GM08714 (cell line): ENCODE measurements at regions not wholly inside any gene's neighbourhood (a gene's known extent, or its start where the extent isn't known, plus 50 kb on each side); places are given as distances from the start of the nearest gene placed in this dataset.
"Not testable (repeated sequence)": the region's sequence is repeated elsewhere in the genome, so short reads cannot be mapped to it uniquely, and the experiment has no call there.

Experiments used
- H3K4me3 ChIP-seq: fragments of 200-500 bp; sonication (Bioruptor generic); 2 replicates; pipeline ENCODE4 v1.5.1; 2014; ENCODE audit warnings: mild to moderate bottlenecking, low read length, inconsistent platforms
- ZNF274 ChIP-seq: IDR thresholded peaks from 2 replicates; pipeline ENCODE4 v1.6.1; 2012; ENCODE audit warnings: mild to moderate bottlenecking, low read depth, low read length

GRCh38 chr9:107597743-107598217 is 108.2 kb upstream of the KLF4 start:
- H3K4me3 ChIP-seq = no peak overlapping the region
- no peak for TF ChIP-seq ZNF274

GRCh38 chr9:107594908-107595530 is 105.5 kb upstream of the KLF4 start:
- TF ChIP-seq ZNF274 = no peak
- no peak overlapping the region for H3K4me3 ChIP-seq

DNA sequence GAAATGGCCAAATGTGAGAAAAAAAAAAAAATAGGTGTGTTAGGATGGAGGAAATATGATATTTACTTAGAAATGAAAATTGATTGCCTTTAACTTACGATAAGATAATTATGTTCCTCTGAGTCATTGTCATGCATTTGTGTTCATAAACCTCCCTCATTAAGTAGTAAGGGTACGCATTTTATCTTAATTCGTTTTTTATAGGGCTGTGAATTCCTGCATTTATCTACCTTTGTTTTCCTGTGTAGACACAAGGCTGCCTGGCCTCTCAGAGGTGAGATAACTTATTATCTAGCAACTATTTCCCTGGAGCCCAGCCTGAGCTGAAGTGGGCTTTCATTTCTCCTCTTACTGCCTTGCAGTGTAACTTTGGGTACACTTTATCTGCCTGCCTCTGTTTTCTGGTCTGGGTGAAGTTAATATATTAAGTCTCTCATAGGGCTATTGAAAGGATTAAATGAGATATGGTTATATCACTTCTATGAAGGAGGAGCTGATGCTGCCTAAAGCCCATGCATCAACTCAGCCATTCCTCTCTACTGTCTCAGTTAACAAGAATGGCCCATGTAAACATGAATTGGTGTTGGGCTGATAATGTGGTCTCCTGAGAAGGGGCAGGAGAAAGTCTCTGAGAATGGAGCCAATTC is 103.8 kb upstream of the KLF4 start:
- TF ChIP-seq ZNF274 = no peak
- H3K4me3 ChIP-seq = no peak overlapping the region

DNA sequence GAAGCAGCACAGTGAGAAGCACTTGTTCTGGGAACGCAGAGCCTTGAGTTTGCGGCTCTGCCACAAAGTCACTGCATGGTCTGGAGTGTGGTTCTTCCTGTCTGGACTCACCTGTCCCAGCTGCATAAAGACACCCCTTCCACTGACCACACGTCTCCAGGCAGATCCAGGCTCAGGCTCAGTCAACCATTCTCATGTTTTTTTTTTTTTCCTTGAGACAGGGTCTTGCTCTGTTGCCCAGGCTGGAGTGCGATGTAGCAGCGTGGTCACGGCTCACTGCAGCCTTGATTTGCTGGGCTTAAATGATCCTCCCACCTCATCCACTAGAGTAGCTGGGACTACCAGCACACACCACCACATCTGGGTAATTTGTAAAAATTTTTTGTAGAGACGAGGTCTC is 102.9 kb upstream of the KLF4 start:
- H3K4me3 ChIP-seq = no peak overlapping the region
- TF ChIP-seq ZNF274 = no peak

- TF ChIP-seq ZNF274 = no peak
- no peak overlapping the region for H3K4me3 ChIP-seq
Observed at GRCh38 chr9:107591781-107592180, 102.2 kb upstream of the KLF4 start.

GRCh38 chr9:107588393-107588792 is 98.8 kb upstream of the KLF4 start:
- TF ChIP-seq ZNF274 = no peak
- no peak overlapping the region for H3K4me3 ChIP-seq

DNA sequence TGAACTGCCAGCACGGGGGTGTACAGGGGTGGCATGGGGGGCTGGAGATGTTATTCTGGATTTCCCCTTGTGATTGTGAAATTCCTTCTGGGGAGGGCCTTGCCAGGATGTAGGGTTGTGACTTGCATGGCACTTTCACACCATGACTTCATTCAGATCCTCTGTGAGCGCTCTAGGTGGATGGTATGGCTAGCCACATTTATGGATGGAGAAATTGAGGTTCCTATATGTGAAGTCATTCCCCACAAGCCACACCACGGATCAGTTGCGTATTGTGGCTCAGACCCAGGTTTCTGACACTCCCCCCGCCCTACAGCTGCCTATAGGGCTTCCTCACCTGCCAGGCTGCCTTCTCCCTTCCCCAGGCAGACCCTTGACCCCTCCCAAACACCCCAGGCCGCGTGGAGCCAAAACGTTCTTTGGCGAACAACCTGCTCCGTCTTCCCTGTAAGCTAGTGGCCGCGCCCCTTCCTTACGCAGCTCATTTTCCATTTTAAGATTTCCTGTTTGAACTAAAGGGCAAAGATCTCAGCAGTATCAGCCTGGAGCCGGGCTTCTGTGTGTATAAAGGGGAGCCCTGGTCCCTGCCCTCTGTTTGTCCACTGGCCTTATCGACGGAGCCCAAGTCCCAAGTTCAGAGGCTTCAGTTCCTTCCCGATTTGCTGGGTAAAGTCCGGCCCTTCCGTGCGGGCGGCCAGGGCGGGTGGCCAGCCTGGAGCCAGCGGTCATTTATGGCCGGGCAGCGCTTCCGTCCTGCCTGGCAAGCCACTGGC is 97.8 kb upstream of the KLF4 start:
- no peak overlapping the region for H3K4me3 ChIP-seq
- TF ChIP-seq ZNF274 = no peak

DNA sequence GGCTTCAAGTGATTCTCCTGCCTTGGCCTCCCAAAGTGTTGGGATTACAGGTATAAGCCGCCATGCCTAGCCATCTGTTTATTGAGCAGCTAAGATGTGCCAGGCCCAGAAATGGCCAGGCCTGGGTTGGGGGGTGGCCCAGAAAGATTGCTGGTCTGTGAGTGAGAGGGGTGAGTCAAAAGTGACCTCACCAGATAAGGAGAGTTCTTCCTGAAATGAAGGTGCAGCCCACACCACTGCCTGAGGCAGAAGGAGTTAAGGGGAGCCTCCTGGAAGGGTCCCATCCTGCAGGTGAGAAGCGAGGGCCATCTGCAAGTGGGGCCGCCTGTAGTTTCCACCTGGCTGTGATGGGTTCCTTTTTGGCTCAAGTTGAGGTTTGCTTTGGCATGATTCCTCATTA is 96.9 kb upstream of the KLF4 start:
- no peak for TF ChIP-seq ZNF274
- H3K4me3 ChIP-seq = no peak overlapping the region

DNA sequence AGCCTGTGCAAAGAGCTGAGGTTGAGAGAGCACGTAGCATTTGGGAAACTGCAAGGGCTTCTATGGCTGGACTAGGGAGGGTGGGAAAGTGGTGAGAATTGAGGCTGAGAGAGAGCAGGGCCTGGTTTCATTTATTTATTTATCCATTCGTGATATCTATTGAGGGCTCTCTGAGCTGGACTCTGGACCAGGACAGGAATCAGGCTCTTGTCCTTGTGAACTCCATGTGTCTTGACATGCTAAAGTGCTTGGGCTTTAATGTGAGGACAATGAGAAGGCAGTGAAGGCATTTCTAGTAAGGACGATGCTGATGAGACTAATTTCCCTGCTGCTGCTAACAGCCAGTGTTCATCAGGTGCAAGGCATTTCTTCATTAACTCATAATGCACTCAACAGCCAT is 95.9 kb upstream of the KLF4 start:
- TF ChIP-seq ZNF274 = no peak

GRCh38 chr9:107584944-107585343 is 95.4 kb upstream of the KLF4 start:
- H3K4me3 ChIP-seq = no peak overlapping the region
- TF ChIP-seq ZNF274 = no peak

More for the DNA sequence above, 95.9 kb upstream of the KLF4 start:
- no peak overlapping the region for H3K4me3 ChIP-seq

GRCh38 chr9:107584186-107584585 is 94.6 kb upstream of the KLF4 start:
- H3K4me3 ChIP-seq = no peak overlapping the region
- TF ChIP-seq ZNF274 = no peak

DNA sequence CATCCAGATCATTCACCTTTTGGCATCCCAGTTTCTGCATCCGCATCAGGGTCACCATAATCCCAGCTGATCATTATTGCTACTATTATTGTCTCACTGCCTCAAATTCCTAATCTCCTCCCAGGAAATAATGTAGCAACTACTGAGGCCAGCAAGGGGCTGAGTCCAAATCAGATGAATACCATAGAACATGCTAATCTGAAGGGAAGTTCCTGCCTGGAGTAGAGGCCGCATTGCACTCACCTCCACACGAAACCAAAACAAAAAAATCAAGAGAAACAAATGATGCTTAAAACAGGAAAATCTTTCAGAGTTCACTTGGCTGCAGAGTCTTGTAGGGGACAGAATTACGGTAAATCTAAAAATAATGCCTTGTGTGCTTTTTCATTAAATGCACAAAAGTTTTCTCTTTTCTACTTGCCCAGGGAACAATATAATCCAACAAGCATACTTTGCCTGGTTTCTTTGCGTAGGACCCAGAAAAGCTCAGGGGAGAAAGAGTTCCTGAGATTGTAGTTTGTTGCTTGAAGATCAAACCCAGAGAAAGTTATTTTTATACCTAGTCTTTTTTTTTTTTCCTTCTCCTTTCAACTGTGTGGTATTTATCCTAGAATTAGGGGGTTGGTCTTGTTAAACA is 87.7 kb upstream of the KLF4 start:
- no peak overlapping the region for H3K4me3 ChIP-seq
- TF ChIP-seq ZNF274 = no peak

DNA sequence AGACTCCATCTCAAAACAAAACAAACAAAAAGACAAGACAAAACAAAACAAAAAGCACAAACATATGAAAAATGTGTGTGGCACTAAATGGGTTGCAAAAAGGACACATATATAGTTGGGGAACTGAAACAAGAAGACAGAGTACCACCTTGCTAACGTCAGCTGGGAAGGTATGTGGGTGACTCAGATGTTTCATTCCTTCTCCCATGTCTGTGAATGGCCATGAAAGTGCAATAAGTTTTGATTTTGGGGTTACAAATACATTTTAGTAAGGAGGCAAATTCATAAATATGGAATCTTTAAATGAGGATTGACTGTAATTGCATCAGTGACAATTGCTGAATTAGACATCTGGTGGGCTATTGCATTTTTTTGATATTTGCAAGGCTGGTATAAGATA is 81.6 kb upstream of the KLF4 start:
- H3K4me3 ChIP-seq = no peak overlapping the region
- TF ChIP-seq ZNF274 = no peak

- TF ChIP-seq ZNF274 = no peak
- no peak overlapping the region for H3K4me3 ChIP-seq
Observed at GRCh38 chr9:107569174-107569573, 79.6 kb upstream of the KLF4 start.

DNA sequence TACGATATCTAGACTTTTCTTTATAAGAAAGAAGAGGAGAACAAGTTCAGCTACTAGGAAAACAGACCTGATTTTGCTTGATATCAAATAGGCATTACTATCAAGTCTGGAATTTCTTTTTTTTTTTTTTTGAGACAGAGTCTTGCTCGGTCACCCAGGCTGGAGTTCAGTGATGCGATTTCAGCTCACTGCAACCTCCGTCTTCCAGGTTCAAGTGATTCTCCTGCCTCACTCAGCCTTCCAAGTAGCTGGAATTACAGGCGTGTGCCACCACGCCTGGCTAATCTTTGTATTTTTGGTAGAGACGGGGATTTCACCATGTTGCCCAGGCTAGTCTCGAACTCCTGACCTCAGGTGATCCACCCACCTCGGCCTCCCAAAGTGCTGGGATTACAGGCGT is 78.8 kb upstream of the KLF4 start:
- H3K4me3 ChIP-seq = not testable (repeated sequence)

- H3K4me3 ChIP-seq = no peak overlapping the region
- no peak for TF ChIP-seq ZNF274
Observed at GRCh38 chr9:107567462-107567861, 77.9 kb upstream of the KLF4 start.
